ENCODE measurements at regions not wholly inside any gene's neighbourhood (a gene's known extent, or its start where the extent isn't known, plus 50 kb on each side); places are given as distances from the start of the nearest gene placed in this dataset.

- no peak for TF ChIP-seq EZH2phosphoT487 (IDR thresholded peaks at IDR 0.05; ENCODE audit: low read depth)
- TF ChIP-seq CTCF (IDR thresholded peaks at IDR 0.05; ENCODE audit: low read depth, low read length): no peak
These were observed 618.1 kb downstream of the PYDC2 start for GRCh38 chr3:192079098-192079497.

Data from OCI-LY3 (cell line).